LNCaP clone FGC (cell line): ENCODE measurements at regions not wholly inside any gene's neighbourhood (a gene's known extent, or its start where the extent isn't known, plus 50 kb on each side); places are given as distances from the start of the nearest gene placed in this dataset.

ENCODE experiments used
- DNase-seq: peaks from one replicate; pipeline ENCODE4 v3.0.0-alpha.2; 2011; ENCODE audit warnings: low read depth
- H3K4me3 ChIP-seq: 2 replicates; pipeline ENCODE4 v1.5.1; 2011; ENCODE audit warnings: mild to moderate bottlenecking, low read depth, low read length, control low read depth
- CTCF ChIP-seq: IDR thresholded peaks from 2 replicates; pipeline ENCODE4 v1.5.1; 2012; ENCODE audit warnings: mild to moderate bottlenecking; ENCODE audit not compliant: control insufficient read depth, insufficient read depth; ENCODE audit errors: extremely low read depth

GRCh38 chr3:28678086-28678485 is 329.5 kb upstream of the AZI2 start:
- no peak overlapping the region for H3K4me3 ChIP-seq
- no peak for DNase-seq
- no peak for TF ChIP-seq CTCF

DNA sequence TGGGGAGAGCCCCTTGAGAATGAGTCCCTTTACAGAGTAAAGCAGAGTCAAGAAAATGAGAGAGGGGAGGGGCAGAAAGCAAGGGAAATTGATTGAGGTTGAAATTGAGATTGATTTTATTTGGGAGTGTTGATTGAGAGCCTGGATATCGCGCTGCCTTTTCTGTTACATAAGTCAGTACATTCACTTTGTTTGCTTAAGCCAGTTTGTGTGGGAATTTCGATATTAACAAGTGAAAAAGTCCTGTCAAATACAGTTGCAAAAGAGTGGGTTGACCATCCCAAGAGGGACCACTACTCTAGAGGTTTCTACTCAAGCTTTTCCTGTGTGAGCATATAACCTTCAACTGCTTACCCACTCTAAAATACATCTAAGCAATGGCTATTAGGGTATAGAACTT is 331.4 kb upstream of the AZI2 start:
- no peak overlapping the region for H3K4me3 ChIP-seq
- no peak for TF ChIP-seq CTCF
- no peak for DNase-seq

DNA sequence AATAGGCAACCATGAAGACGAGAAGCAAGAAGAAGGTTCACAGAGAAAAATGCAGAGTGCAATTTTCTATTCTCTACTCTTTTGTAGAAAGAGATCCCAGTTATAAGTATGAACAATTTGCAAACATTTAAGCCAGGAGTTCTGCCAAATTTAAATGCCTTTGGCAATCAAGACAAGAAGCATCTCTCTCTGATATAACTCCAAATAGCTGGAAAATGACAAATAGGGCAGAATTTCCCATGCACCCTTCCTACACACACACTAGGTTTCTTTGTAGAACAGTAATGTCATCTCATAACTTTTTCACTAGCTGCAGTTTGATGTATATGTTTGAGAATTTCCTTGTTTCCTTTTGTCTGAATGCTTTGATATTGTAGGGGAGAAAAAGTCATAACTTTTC is 333.5 kb upstream of the AZI2 start:
- TF ChIP-seq CTCF, result no peak
- no peak overlapping the region for H3K4me3 ChIP-seq
- DNase-seq, result no peak

DNA sequence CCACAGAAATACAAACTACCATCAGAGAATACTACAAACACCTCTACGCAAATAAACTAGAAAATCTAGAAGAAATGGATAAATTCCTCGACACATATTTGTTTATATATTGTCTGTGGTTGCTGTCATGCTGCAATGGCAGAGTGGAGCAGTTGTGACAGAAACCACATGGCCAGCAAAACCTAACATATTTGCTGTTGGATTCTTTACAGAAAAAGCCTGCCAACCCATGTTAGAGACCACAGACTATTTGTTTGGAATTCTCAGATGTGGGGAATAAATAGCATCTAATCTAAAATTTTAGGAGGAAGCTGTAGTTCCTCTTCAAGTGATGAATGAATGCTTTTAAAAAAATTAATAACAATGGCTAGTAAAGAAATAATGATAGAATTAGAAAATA is 341.6 kb upstream of the AZI2 start:
- no peak overlapping the region for H3K4me3 ChIP-seq
- no peak for TF ChIP-seq CTCF
- no peak for DNase-seq

- no peak overlapping the region for H3K4me3 ChIP-seq
- no peak for TF ChIP-seq CTCF
- no peak for DNase-seq
These were observed 350.1 kb upstream of the AZI2 start for GRCh38 chr3:28698706-28699105.

DNA sequence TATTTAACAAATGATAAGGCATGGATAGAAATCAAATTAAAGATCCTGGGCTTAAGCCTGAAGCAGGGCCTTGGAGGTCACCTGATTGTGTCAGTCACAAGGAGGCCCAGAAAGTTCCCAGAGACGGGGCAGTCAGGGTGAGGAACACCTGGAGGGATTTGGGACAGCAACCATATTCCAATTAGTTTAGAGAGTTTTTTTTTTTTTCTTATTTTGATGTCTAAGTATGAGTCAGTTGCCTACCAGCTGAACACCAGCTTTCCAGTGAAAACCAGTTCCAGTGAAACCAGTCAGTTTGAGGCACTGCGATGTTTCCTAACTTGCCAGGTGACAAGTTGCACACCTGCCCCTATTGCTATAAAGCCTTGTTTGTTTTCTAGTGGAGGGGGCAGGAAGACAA is 350.7 kb upstream of the AZI2 start:
- peak; percentile 27 for DNase-seq
- no peak overlapping the region for H3K4me3 ChIP-seq
- TF ChIP-seq CTCF, result no peak

- no peak overlapping the region for H3K4me3 ChIP-seq
- no peak for DNase-seq
- TF ChIP-seq CTCF, result no peak
These were observed 352.1 kb upstream of the AZI2 start for GRCh38 chr3:28700728-28701127.
